GM18858 (cell line): ENCODE measurements at regions not wholly inside any gene's neighbourhood (a gene's known extent, or its start where the extent isn't known, plus 50 kb on each side); places are given as distances from the start of the nearest gene placed in this dataset.

Experiments used
- ATAC-seq: cut with Tn5 transposase; IDR thresholded peaks from one replicate; pipeline ENCODE4 v1.9.1; 2021; ENCODE audit not compliant: unreplicated experiment

DNA sequence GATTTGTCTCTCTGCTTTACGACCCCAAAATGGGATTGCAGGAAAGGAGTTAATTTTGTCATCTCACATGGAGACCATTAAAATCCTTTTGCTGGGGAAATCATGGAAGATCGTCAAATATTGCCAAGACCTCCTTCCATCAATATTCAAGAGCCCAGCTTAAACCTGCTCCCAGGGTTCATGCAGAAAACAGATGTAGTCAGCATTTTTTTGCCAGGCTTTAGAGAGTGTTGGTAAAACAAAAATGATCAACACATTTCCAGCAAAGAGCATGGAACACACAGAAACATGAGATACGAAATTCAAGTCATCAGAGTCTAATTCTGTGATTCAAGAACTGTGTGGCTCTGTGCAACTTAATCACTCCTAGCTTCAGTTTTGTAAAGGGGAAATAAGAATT is 118.0 kb upstream of the ATP10A start:
- ATAC-seq: no peak

DNA sequence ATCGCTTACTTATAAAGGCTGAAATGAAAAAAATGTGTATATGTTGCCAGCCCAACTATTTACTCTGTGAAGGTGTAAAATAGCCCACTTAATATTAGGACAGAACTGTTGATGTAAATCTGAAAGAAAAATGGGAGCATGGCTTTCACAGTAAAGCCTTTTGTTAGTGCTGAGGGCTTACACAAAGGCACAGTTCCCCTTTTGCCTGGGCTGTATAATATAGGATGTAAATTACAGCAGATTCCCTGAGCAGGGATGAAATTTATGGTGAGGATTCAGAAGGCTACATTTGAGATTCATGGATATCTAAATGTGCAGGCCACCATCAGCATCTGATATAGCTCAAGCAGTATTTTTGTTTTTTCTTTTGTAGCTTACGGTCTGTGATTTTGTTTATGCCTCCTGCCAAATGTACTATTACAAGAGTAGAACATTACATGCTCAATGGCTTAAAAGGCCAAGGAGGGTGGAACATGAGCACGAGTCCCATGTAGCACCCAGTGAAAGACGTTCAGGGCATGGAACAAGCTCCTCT is 109.1 kb upstream of the ATP10A start:
- ATAC-seq: no peak

DNA sequence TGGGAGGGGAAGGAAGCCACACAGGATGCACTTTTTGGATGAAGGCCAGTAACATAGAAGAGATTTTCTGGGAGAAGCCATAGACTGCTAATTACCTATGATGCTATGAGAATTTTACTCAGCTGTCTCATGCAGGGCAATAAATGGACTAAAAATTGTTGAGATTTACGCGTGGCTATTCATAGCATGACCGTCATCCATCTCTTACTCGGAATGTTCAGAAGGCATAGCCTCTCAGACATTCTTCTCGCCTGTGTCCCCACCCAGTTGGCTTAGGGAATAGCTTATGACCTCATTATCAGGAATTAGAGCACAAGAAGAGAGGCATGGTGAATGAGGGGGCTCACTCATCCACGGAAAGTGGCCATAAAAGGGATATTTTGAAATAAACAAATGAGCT is 107.9 kb upstream of the ATP10A start:
- no peak for ATAC-seq

DNA sequence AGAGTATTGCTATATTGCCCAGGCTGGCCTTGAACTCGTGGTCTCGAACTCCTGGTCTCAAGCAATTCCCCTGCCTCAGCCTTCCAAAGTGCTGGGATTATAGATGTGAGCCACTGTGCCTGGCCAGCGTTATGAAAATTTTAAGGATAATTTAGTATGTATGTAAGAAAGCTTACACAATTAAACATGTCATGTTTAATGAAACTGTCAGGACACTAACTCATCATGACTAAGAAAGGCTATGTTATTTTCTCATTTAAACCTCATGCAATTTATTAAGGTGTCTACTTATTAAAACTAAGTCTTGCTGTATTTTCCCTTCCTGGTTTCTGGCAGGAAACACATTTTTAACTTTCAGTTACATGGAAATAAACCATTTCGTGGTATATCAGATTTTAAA is 106.8 kb upstream of the ATP10A start:
- ATAC-seq: no peak

DNA sequence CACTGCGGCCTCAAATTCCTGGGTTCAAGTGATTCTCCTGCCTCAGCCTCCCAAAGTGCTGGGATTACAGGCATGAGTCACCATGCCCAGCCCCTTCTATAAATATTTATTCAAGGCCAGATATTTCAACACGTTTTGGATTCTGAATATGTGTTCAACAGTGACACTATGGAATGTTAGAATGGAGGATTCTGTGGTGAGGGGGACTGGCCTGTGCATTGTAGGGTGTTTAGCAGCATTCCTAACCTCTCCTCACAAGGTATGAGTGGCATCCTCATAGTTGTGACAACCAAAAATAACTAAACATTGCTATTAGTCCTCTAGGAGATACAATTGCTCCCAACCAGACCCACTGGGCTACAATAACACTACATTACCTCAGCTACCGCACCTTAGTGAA is 104.0 kb upstream of the ATP10A start:
- ATAC-seq: no peak

DNA sequence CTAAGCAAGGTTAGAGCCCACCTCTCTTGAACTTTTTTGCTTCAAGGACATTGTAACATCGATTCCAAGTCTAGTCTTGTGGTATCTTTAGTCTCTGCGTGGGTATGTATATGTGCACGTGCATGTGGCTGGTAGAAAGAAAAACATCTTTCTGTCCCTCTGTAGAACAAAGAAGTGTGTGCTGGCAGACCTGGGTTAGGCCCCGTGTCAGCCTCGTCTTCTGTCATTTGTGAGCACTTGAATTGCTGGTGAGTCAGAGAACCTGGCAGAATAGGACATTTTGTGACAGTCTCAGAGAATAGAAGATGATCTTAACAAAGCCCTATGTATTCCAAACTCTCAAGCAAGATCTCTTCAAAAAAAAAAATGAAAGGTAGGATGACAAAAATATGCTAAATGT is 102.2 kb upstream of the ATP10A start:
- ATAC-seq: no peak

DNA sequence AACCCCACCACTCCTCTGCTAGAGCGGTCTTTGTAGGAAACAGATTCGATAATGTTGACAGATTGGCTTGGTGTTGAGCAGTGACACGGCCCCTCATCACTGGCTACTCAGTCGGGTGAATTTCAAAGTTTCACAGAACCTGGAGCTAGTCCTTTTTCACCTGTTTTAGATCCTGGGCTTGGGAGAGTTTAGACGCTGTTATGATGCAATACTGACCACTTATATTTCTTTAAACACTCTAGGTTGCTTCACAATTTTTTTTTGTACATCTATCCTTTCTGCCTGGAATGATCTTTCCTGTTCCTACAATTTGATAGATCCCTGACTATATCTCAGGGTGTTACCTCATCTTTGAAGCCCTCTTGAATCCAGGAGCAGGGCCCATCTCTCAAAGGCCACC is 97.1 kb upstream of the ATP10A start:
- no peak for ATAC-seq

DNA sequence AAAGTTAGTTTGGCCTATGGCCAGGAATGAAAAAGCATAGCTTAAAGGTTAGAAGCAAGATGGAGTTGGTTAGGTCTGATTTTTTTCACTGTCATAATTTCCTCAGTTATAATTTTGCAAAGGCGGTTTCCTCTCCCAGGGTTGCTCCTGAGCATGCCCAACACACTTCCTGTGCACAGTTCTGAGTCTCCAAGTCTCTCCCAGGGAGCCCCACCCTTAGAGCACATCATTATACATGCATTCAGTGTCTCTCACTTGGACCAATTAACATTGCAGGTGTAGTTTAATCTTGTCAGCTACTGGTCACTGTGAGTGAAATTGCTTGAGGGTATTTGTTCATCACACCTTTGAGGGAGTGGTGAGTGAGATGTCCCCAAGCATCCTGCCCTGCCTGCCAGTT is 96.0 kb upstream of the ATP10A start:
- no peak for ATAC-seq

DNA sequence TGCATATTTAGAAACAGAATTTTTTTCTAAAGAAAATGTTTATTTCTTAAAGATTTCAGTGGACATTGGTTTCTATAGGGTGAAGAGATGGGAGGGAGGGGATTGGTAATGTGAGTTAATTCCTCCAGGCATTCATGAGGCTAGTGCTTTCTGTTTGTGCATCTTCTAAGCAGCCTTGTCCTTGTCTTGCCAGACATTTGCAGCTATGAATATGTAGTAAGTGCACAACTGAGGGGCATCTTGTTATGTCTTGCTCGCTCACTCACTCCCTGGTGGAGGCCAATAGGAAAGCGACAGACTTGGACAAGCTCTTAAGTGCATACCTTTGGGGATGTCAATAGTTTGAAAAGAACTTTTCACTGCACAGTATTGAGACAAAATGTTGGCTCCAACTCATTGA is 92.5 kb upstream of the ATP10A start:
- no peak for ATAC-seq

DNA sequence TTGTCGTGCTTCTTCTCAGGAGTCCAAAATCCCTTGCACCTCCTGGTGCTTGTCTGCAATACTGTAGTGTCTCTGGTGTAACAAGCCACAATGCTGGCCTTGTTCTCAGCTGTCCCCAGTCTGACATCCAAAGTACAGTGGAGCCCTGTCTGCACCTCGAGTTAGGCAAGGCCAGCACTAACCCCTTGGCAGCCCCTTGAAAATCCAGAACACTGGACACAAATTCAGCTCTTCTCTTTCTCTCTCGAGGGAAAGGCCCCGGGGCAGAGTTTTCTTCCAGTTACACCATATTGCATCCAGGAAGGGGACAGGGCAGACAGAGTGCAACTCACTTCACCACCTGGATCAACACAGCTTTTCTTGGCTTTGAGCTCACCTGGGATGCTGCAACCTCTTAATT is 91.3 kb upstream of the ATP10A start:
- no peak for ATAC-seq

DNA sequence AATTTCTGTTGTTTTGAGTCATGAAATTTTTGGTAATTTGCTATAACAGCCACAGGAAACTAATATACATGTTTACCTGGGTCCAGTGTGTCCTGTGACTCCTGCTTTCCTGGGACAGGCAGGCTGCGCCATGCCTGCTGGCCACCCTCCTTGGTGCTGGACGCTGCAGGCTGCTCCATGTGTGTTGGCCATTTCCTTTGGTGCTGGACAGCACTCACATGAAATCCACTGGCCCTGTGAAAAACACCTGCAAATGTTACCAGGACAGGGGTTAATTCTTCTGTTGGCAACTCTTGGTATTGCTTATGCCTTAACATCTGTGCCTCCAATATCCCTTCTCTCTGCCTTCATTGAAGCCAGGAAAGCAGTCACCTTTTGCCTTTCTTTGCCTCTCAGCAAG is 86.9 kb upstream of the ATP10A start:
- no peak for ATAC-seq

DNA sequence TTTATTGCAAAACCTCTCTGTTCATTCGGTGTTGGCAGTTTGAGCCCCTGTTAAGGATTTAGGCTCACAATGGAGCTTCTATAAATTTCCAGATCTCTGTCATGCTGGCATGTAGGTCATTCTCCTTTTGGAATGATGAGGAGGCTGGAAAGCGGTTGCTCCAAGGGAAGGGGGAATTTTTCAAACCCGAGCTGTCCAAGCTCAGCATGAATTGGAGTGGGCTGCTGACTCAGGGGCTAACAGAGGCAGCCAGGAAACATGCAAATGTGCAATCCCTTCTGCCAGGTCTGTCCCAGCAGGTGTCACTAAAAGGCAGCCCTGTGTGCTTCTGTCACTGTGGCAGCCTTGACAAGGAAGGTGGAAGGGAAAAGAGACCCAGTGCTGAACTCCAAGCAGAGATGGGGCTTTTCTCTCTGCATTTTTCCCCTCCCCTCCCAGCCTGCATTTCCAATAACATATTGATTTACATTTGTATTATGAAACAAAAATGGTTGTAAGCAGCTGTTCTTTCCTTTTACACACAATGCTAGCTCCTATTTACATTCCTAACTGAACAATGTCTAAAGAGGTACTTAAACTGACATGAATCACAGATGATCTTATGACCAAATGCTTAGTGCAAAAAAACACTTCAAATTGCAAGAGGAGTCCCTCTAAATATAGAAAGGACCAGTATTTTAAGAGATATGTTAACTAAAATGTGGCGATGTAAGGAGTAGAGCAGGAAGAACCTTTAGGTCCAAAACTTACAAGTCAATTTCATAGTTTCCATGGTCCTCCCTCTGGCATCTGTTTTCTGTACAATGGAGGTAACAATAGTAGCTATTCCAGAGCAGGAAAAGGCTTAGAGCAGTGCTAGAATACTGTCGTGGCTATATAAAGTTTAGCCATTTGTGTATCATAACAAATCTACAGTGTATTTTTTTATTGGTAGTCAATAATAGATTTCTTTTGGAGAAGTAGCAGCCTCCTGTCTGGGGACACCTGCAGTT is 84.5 kb upstream of the ATP10A start:
- no peak for ATAC-seq

DNA sequence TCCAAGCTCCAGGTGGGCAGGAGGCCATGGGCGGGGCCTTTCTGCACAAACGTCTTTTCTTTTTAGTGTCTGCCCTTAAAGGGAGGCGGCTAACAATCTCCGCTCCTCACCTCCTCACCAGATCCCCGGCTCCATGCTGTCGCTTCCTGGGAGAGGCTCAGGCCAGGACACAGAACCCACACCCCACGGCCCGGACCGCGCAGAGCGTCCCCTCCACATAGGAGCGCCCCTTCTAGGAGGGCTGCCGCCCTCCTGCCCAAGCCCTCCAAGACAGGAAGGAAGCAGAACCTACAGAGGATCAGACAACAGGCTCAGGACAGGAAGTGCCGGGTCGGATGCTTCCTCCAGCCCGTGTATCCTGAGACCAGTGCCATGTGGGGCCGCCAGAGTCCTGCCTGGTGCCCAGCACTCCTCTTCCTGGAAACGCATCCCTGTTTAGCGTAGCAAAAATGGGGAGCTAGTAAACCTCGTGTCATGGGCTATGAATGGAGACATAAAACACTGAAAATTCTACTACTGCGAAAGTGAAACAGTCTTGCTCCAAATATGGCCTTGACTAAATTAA is 83.2 kb upstream of the ATP10A start:
- no peak for ATAC-seq

DNA sequence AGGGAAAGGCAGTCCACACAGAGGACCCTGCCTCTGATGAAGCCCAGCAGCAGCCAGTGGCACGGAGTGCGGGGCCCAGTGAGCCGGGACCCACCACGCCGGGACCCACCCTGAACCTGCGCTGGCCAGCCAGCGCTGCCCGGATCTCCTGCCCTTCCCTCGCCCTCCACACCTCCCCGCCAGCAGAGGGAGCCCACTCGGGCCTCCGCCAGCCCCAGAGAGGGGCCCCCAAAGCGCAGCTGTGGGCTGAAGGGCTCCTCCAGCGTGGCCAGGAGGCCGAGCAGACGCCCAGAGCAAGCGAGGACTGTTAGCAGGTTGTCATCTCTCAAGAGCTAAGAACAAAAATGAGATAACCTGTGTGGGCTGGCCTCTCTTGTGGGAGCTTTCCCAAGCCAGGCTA is 81.3 kb upstream of the ATP10A start:
- ATAC-seq: no peak

DNA sequence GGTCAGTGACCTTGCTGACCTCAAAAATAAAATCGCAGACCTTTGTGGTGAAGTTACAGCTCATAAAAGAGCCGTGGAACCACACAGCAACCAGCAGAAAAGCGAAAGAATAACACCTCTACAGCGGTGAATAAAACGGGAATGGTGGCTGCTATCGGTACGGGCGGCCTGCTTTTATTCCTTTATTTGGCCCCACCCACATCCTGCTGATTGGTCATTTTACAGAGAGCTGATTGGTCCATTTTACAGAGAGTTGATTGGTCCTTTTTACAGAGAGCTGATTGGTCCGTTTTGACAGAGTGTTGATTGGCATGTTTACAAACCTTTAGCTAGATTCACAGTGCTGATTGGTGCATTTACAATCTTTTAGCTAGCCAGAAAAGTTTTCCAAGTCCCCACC is 80.7 kb upstream of the ATP10A start:
- ATAC-seq: no peak

DNA sequence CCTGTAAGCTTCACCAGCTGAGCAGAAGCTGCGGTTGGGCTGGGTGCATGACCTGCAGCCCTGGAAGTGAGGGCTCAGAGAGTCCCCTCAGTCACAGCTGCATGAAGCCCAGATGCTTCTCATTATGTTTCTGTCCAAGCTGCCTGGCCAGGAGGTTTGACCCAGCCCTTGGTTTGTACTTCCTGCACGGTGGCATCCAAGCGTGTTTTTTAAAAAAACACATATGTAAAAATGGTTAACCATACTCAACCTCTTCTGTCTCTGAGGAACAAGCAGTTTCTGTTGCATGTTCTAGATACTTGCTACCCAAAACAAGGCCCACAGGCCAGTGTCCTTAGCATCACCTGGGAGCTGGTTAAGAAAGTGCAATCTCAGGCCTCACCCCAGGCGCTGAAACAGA is 76.0 kb upstream of the ATP10A start:
- peak; percentile 74 for ATAC-seq

DNA sequence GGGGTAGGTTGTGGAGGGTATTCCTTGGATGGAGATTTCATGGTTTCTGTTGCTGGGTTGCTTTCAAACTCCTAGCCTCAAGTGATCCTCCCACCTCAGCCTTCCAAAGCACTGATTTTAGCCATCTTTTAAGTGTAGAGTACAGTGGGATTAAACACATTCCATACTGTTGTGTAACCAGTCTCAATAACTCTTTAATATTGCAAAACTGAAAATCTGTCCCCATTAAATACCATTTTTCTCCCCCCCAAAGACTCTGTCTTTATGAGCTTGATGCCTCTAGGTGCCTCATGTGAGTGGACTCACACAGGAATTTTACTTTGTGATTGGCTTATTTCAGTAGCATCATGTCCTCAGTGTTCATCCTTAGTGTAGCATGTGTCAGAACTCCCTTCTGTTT is 74.7 kb upstream of the ATP10A start:
- ATAC-seq: no peak

DNA sequence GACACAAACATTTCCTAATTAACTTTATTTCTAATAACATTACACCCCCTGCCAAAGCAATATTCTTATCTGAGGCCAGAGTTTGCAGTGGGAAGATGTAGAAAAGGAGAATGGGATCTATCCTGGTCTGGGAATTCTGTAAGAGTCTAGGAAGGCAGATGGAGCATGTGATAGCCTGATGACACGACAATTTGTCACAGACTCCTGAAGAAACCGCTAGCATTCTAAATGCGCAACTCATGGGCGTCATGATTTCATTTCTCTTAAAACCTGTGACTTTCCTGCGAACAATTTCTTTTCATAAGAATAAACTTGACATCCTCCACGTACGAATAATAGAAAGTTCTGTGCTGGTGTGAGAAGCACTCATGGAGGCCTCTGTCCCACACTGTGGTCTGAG is 72.9 kb upstream of the ATP10A start:
- no peak for ATAC-seq

DNA sequence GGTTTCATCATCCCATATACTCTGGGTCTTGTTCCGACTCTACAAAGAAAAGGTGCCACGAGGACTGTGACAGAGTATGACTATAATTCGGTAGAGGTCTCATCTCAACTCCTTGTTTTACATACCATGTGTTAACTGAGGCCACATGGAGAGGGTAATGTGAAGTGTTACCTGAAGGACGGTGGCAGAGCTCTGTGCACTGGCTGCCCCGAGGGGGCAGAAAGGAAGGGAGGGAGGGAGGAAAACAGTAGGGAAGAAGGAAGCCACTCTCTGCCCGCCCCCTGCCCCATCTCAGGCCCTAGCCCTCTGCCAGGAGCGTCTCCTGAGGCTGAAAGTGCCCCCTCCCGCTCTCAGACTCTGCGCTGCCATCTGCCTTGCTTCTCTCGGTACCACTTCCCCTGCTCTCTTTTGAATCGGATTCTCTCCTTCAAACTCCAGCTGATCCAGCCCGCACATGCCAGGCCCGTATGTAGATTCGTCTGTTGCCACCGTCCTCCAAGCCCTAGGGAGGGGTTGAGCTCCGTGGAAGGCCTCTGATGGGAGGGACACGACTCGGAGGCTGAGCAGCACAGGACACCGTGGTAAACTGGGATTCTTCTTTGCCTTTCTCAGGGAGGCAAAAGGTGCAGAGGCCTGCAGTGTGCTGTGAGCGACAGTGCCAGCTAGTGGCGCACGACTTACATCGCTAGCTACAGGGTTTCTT is 70.5 kb upstream of the ATP10A start:
- ATAC-seq: no peak

DNA sequence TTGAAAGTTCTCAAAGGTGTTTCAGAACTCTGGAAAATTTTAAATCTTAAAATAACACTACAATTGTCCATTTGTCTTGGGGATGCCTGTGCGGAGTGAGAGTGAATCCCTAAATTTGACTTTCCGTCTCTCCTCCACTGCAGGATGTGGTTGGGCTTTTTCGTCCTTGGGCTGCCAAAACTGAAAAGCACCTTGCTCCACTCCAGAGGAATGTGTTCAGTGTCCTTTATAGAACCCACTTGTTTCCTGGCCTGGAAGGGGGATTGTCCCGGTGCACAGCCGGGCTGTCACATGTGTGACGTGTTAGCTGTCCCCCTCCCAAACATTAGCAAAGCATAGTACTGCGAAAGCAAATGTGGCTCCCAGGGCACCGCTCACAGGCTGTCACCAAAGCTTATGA is 69.6 kb upstream of the ATP10A start:
- no peak for ATAC-seq

DNA sequence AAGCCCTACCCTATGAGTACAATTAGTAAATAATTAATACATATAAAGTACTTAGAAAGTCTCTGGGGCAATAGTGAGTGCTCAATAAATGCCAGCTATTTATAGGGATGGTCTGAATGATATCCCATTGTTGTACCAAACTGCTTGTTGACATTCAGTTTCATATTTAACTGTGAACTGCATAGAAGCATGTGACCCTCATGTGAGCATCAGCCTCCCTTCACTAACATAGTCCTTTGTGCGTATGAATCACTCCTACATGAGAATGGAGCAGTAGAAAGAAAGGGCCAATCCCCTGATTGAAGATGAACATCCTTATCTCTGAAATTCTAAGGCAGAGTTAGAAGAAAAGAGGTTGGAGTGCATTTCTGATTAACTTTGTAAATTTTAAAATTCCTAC is 68.7 kb upstream of the ATP10A start:
- ATAC-seq: no peak

DNA sequence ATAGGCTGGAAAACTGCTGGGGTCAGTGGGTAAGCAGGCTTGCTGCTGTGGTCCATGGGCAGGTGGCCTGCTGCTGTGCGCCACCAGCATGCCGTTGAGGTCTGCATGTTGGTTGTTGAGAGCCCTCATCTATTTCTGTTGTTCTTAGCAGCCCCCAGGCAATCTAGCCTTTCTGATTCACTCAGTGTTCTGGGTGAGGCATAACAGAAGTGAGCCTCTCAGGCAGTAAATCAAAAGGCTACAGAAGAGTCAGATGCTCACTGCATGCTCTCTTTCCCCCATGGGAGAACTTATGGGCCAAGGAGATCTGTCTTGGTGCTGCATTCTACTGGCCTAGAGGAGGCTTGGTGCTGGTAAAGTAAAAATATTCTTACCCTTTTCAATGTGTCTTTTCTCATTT is 67.8 kb upstream of the ATP10A start:
- ATAC-seq: no peak
